ENCODE measurements at regions not wholly inside any gene's neighbourhood (a gene's known extent, or its start where the extent isn't known, plus 50 kb on each side); places are given as distances from the start of the nearest gene placed in this dataset.

DNA sequence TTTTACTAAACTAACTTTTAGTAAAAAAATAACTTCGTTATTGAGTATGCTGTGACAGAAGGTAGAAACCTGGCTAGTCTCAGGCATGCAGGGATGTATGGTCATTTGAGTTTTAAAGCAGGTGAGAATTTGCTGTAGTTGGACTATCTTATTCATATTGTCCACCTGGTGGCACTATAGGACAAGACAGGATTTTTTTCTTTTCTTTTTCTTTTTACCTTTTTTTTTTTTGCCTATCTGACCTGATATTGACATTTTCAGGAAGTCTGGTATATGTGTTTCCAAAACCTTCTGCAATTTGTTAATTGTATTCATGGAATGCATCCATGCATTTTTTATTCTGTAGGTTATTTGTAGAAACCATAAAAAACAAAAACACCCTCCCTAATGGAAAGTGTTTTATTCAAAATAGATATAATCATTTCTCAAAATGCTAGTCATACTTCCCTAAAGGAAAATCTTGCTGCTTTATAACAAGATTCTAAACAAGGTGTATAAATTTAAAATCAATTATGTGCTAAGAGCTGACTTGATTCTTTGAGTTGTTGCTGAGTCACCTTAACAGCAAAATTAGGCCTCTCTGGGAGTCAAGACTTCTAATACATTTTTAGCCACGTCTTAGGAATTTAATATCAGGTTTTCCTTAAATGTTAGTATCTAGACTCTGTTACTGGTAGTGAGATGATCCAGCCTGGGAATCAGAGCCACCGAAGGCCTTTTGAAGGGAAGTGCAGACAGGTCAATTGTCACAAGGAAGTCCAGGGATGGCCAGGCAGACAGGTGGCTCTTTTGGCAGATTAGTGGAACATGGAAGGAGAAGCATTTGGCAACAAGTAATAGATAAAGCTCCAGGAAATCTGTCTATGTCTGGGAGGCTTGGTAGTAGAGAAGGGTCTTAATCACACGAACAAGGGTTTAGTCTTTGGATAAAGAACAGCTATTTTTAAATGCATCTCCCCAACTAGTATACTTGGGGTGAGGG, 201.3 kb upstream of the GNPDA2 start:
- TF ChIP-seq RAD21 (IDR thresholded peaks at IDR 0.05; ENCODE audit: low read depth) = peak; percentile 69
- no peak for TF ChIP-seq NFIC (IDR thresholded peaks at IDR 0.05)

GRCh38 chr4:44916411-44916810, 190.1 kb upstream of the GNPDA2 start:
- TF ChIP-seq MAX (IDR thresholded peaks at IDR 0.05) (no peak), TAF1 (IDR thresholded peaks at IDR 0.05; ENCODE audit: low read depth) (no peak), REST (IDR thresholded peaks at IDR 0.05; ENCODE audit: low read depth) (no peak), CREB1 (IDR thresholded peaks at IDR 0.05; ENCODE audit: low read depth) (no peak)

DNA sequence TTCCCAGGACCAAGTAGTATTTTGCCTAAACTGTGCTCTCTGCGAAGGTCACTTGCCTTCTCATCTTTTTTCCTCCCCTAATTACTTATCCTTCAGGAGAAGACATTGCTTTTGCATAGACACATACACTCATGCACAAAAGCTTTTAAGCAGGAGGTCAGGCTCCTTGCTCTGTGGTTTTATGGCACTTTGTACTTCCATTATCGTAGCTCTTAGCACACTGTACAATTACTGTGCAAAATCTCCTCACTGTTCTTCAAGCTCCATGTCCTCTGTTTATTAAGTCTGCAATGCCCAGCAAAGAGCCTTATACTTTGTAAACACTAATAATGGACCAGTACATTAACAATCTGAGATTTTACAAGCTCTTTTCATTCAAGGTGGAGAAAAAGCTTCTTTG, 188.4 kb upstream of the GNPDA2 start:
- TF ChIP-seq REST (IDR thresholded peaks at IDR 0.05; ENCODE audit: low read depth) (no peak), EGR1 (IDR thresholded peaks at IDR 0.05) (no peak), MAX (IDR thresholded peaks at IDR 0.05) (no peak), TAF1 (IDR thresholded peaks at IDR 0.05; ENCODE audit: low read depth) (no peak), ZBTB7A (IDR thresholded peaks at IDR 0.05; ENCODE audit: low read depth) (no peak), YY1 (IDR thresholded peaks at IDR 0.05; ENCODE audit: low read depth) (no peak), FOXM1 (IDR thresholded peaks at IDR 0.05; ENCODE audit: borderline replicate concordance, low read depth) (no peak), RAD21 (IDR thresholded peaks at IDR 0.05; ENCODE audit: low read depth) (no peak), CREB1 (IDR thresholded peaks at IDR 0.05; ENCODE audit: low read depth) (no peak), TEAD4 (IDR thresholded peaks at IDR 0.05) (no peak), TCF12 (IDR thresholded peaks at IDR 0.05; ENCODE audit: low read depth) (no peak), CEBPB (IDR thresholded peaks at IDR 0.05) (no peak), EP300 (IDR thresholded peaks at IDR 0.05; ENCODE audit: borderline replicate concordance) (no peak), NFIC (IDR thresholded peaks at IDR 0.05) (no peak)
- TF ChIP-seq, protein P1, sequence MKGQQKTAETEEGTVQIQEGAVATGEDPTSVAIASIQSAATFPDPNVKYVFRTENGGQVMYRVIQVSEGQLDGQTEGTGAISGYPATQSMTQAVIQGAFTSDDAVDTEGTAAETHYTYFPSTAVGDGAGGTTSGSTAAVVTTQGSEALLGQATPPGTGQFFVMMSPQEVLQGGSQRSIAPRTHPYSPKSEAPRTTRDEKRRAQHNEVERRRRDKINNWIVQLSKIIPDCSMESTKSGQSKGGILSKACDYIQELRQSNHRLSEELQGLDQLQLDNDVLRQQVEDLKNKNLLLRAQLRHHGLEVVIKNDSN (IDR thresholded peaks at IDR 0.05) = no peak

DNA sequence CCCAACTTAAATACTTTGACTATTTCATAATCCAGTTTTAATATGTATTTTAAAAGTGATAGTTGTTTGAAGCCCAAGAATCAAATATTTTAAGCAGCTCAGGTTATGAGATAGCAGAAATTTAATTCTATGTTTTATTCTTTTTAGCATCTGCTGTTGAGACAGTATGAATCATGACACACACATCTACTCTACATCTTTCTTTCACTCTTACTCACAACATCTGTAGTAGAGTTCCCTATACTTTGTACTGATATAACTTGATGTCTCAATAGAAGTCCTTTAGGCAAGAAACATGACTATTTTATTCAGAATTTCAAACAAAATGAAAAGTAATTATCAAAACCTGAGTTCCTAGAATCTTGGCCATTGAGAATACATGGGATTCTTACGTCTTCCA, 187.9 kb upstream of the GNPDA2 start:
- TF ChIP-seq YY1 (IDR thresholded peaks at IDR 0.05; ENCODE audit: low read depth) (no peak), MAX (IDR thresholded peaks at IDR 0.05) (no peak), CEBPB (IDR thresholded peaks at IDR 0.05) (no peak), NFIC (IDR thresholded peaks at IDR 0.05) (no peak), EGR1 (IDR thresholded peaks at IDR 0.05) (no peak), CREB1 (IDR thresholded peaks at IDR 0.05; ENCODE audit: low read depth) (no peak), TEAD4 (IDR thresholded peaks at IDR 0.05) (no peak), EP300 (IDR thresholded peaks at IDR 0.05; ENCODE audit: borderline replicate concordance) (no peak), REST (IDR thresholded peaks at IDR 0.05; ENCODE audit: low read depth) (no peak), ZBTB7A (IDR thresholded peaks at IDR 0.05; ENCODE audit: low read depth) (no peak), TAF1 (IDR thresholded peaks at IDR 0.05; ENCODE audit: low read depth) (no peak), FOXM1 (IDR thresholded peaks at IDR 0.05; ENCODE audit: borderline replicate concordance, low read depth) (no peak), TCF12 (IDR thresholded peaks at IDR 0.05; ENCODE audit: low read depth) (no peak), RAD21 (IDR thresholded peaks at IDR 0.05; ENCODE audit: low read depth) (no peak)
- TF ChIP-seq, protein P1 (IDR thresholded peaks at IDR 0.05) = no peak

Data from Ishikawa (cell line).